OCI-LY7 (cell line): ENCODE measurements at regions not wholly inside any gene's neighbourhood (a gene's known extent, or its start where the extent isn't known, plus 50 kb on each side); places are given as distances from the start of the nearest gene placed in this dataset.

Experiments used
- BruUV-seq: library from RNA; stranded (reverse); fragments of 400-500 nt; replicated peaks from 2 replicates; lab custom pipeline; 2021; lab: Mats Ljungman, UMichigan
- CTCF ChIA-PET: fragments of 300-600 bp; sonication (Branson Sonifier 250); formaldehyde crosslinking; loops from one replicate; lab custom pipeline; 2022; ENCODE audit warnings: antibody characterized with exemption; ENCODE audit not compliant: unreplicated experiment; lab: Charles Lee
- POLR2A ChIA-PET: fragments of 300-600 bp; sonication (Branson Sonifier 250); formaldehyde crosslinking; loops from one replicate; lab custom pipeline; 2022; ENCODE audit warnings: antibody characterized with exemption; lab: Charles Lee
- DNase-seq: peaks from one replicate; pipeline ENCODE4 v3.0.0-alpha.2; 2015; ENCODE audit warnings: low spot score
- H2AFZ ChIP-seq: fragments of 200-600 bp; sonication (generic), shearing (Covaris generic); 2 replicates; pipeline ENCODE4 v1.6.1; 2014; ENCODE audit warnings: mild to moderate bottlenecking, antibody characterized with exemption, low read length, moderate library complexity
- H3K27ac ChIP-seq: fragments of 200-600 bp; sonication (generic); 2 replicates; pipeline ENCODE4 v1.5.1; 2014; ENCODE audit warnings: mixed run types, low read depth, mild to moderate bottlenecking, moderate library complexity, low read length, inconsistent platforms; ENCODE audit not compliant: poor library complexity, severe bottlenecking
- H3K36me3 ChIP-seq: fragments of 200-600 bp; sonication (generic); 2 replicates; pipeline ENCODE4 v1.6.1; 2014; ENCODE audit warnings: mild to moderate bottlenecking, antibody characterized with exemption, low read length, moderate library complexity, mixed read lengths; ENCODE audit not compliant: insufficient read depth
- H3K4me1 ChIP-seq: fragments of 200-600 bp; sonication (generic); 2 replicates; pipeline ENCODE4 v1.5.1; 2014; ENCODE audit warnings: mild to moderate bottlenecking, low read length; ENCODE audit not compliant: insufficient read depth, poor library complexity, severe bottlenecking
- H3K4me2 ChIP-seq: fragments of 200-600 bp; sonication (generic); 2 replicates; pipeline ENCODE4 v1.6.1; 2014; ENCODE audit warnings: mild to moderate bottlenecking, low read length
- H3K4me3 ChIP-seq: fragments of 200-600 bp; sonication (generic); 2 replicates; pipeline ENCODE4 v1.5.1; 2014; ENCODE audit warnings: mild to moderate bottlenecking, low read depth, low read length; ENCODE audit not compliant: poor library complexity, severe bottlenecking
- H3K79me2 ChIP-seq: fragments of 200-600 bp; sonication (generic); 2 replicates; pipeline ENCODE4 v1.6.1; 2016; ENCODE audit warnings: low read depth, mild to moderate bottlenecking, low read length, moderate library complexity, mixed read lengths; ENCODE audit not compliant: insufficient read depth
- H3K9me2 ChIP-seq: fragments of 200-600 bp; sonication (generic); 2 replicates; pipeline ENCODE4 v1.6.1; 2016; ENCODE audit warnings: mild to moderate bottlenecking, low read length, mixed read lengths; ENCODE audit not compliant: insufficient read depth
- H3K9me3 ChIP-seq: fragments of 200-600 bp; sonication (generic); 2 replicates; pipeline ENCODE4 v1.6.1; 2014; ENCODE audit warnings: mild to moderate bottlenecking, mixed run types, low read length, mixed read lengths
- H4K20me1 ChIP-seq: fragments of 200-600 bp; sonication (generic); 2 replicates; pipeline ENCODE4 v1.6.1; 2014; ENCODE audit warnings: mild to moderate bottlenecking, antibody characterized with exemption, low read length, moderate library complexity, mixed read lengths; ENCODE audit not compliant: insufficient read depth
- EZH2phosphoT487 ChIP-seq: fragments of 200-600 bp; sonication (generic); IDR thresholded peaks from 2 replicates; pipeline ENCODE4 v1.6.1; 2018; ENCODE audit warnings: low read depth, borderline replicate concordance, mild to moderate bottlenecking, mixed run types, antibody characterized with exemption, low read length, moderate library complexity, mixed read lengths
- intact Hi-C: fragments of 100-400 bp; cut with micrococcal nuclease; formaldehyde crosslinking; loops from one replicate; pipeline ENCODE4 v1.10.0; 2022; ENCODE audit not compliant: unreplicated experiment
- TF ChIP-seq, protein P1 (sequence below): fragments of 200-600 bp; sonication (generic); conservative IDR thresholded peaks from 2 replicates; pipeline ENCODE4 v1.5.1; 2014; ENCODE audit warnings: mild to moderate bottlenecking, antibody characterized with exemption, low read length, moderate library complexity, mixed read lengths

DNA sequence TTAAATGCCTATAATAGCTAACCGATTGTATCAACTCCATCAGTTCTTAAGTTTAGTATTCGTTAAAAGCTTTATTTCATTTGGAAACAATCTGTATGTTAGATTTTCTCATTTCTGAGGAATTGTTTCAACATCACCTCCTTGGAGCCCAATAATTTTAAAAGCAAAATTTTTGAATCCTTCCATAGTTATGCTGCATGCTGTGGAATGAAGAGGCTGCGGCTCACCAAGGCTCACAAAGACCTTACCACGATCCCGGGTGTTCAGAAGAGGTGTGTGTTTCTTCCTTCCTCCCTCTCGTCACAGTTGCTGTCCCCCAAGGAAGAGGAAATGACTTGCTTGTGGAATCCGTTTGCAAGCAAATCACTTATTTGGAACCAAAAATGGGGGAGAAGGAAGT, 143.8 kb downstream of the FGF1 start:
- CTCF ChIA-PET = no interaction called here
- H3K4me2 ChIP-seq = no peak overlapping the region
- no peaks in the 10 kb centered on the region for H3K9me3 ChIP-seq
- H3K36me3 ChIP-seq = no peaks in the 10 kb centered on the region
- no peaks in the 10 kb centered on the region for H3K9me2 ChIP-seq
- no peak overlapping the region for H3K27ac ChIP-seq
- DNase-seq = no peak
- POLR2A ChIA-PET = interaction anchor here (1.3 kb wide), 1 partner anchor 8 kb away, joined by 3 read pairs; no protein-coding TSS in a partner anchor
- H3K4me3 ChIP-seq = no peak overlapping the region
- no TSS peak for BruUV-seq
- H2AFZ ChIP-seq = no peak overlapping the region
- TF ChIP-seq EZH2phosphoT487 = no peak
- intact Hi-C loops = no loop called here
- H4K20me1 ChIP-seq = no peaks in the 10 kb centered on the region
- H3K4me1 ChIP-seq = no peaks in the 10 kb centered on the region
- no peaks in the 10 kb centered on the region for H3K79me2 ChIP-seq

- H3K4me1 ChIP-seq = no peaks in the 10 kb centered on the region
- no peaks in the 10 kb centered on the region for H3K9me2 ChIP-seq
- no peak overlapping the region for H3K4me3 ChIP-seq
- BruUV-seq = no TSS peak
- intact Hi-C loops = no loop called here
- no peaks in the 10 kb centered on the region for H3K9me3 ChIP-seq
- H3K36me3 ChIP-seq = no peaks in the 10 kb centered on the region
- no peak overlapping the region for H2AFZ ChIP-seq
- no peak for DNase-seq
- TF ChIP-seq EZH2phosphoT487 = no peak
- TF ChIP-seq, protein P1, sequence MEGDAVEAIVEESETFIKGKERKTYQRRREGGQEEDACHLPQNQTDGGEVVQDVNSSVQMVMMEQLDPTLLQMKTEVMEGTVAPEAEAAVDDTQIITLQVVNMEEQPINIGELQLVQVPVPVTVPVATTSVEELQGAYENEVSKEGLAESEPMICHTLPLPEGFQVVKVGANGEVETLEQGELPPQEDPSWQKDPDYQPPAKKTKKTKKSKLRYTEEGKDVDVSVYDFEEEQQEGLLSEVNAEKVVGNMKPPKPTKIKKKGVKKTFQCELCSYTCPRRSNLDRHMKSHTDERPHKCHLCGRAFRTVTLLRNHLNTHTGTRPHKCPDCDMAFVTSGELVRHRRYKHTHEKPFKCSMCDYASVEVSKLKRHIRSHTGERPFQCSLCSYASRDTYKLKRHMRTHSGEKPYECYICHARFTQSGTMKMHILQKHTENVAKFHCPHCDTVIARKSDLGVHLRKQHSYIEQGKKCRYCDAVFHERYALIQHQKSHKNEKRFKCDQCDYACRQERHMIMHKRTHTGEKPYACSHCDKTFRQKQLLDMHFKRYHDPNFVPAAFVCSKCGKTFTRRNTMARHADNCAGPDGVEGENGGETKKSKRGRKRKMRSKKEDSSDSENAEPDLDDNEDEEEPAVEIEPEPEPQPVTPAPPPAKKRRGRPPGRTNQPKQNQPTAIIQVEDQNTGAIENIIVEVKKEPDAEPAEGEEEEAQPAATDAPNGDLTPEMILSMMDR = no peak
- H3K79me2 ChIP-seq = no peaks in the 10 kb centered on the region
- no peak overlapping the region for H3K27ac ChIP-seq
- POLR2A ChIA-PET = interaction anchor here (1.3 kb wide), 1 partner anchor 9 kb away, joined by 3 read pairs; no protein-coding TSS in a partner anchor
- no peak overlapping the region for H3K4me2 ChIP-seq
- no peaks in the 10 kb centered on the region for H4K20me1 ChIP-seq
- CTCF ChIA-PET = no interaction called here
Measured at GRCh38 chr5:142540922-142541422, 144.9 kb downstream of the FGF1 start.

DNA sequence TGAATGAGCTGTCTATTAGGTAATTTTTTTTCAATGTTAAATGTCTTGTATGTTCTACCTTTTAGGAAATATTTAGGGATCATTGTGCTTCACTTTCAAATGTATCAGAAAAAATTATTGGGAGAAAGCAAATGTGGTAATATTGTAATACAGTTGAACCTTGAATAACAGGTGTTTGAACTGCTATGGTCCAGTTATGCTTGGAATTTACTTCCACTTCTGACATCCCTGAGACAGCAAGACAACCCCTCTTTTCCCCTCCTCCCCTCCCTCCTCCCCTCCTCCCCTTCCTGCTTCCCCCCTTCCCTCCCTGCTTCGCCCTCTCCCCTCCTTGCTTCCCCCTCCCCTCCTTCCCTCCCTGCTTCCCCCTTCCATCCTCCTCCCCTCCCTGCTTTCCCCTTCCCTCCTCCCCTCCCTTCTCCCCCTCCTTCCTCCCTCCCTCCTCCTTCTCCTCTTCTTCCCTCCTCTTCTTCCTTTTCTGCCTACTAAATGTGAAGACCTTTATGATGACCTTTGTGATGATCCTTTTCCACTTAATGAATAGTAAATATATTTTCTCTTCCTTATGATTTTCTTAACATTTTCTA, 146.6 kb downstream of the FGF1 start:
- Histone ChIP-seq H3K9me2 (no peaks in the 10 kb centered on the region), H3K4me1 (no peaks in the 10 kb centered on the region), H2AFZ (no peak overlapping the region), H3K4me3 (no peak overlapping the region), H3K27ac (no peak overlapping the region), H4K20me1 (no peaks in the 10 kb centered on the region), H3K4me2 (no peak overlapping the region), H3K79me2 (no peaks in the 10 kb centered on the region), H3K9me3 (no peaks in the 10 kb centered on the region), H3K36me3 (no peaks in the 10 kb centered on the region)
- intact Hi-C loops = no loop called here
- TF ChIP-seq, protein P1 = no peak
- TF ChIP-seq EZH2phosphoT487 = no peak
- DNase-seq = no peak
- ChIA-PET CTCF (no interaction called here), POLR2A (interaction anchor here (0.9 kb wide), 1 partner anchor 9 kb away, joined by 3 read pairs; no protein-coding TSS in a partner anchor)
- no TSS peak for BruUV-seq
